Neural cell (in vitro differentiated cells): ENCODE measurements at regions not wholly inside any gene's neighbourhood (a gene's known extent, or its start where the extent isn't known, plus 50 kb on each side); places are given as distances from the start of the nearest gene placed in this dataset.

Experiments
- H2AFZ ChIP-seq: fragments of 200-600, 300-800 bp; sonication (generic), shearing (Covaris generic); 2 replicates; pipeline ENCODE4 v1.6.0; 2014; ENCODE audit warnings: low read depth, mild to moderate bottlenecking, antibody characterized with exemption, low read length, moderate library complexity
- H3F3A ChIP-seq: fragments of 200-600 bp; shearing (Covaris generic); 2 replicates; pipeline ENCODE4 v1.6.1; 2016; ENCODE audit warnings: mild to moderate bottlenecking, moderate library complexity, mixed read lengths, antibody characterized with exemption, low read length; ENCODE audit not compliant: insufficient read depth, poor library complexity, severe bottlenecking
- H3K27ac ChIP-seq: fragments of 200-600, 300-800 bp; sonication (generic), shearing (Covaris generic); 2 replicates; pipeline ENCODE4 v1.5.1; 2014; ENCODE audit warnings: mild to moderate bottlenecking, low read length, moderate library complexity
- H3K27me3 ChIP-seq: fragments of 300-800, 200-600 bp; sonication (generic), shearing (Covaris generic); 2 replicates; pipeline ENCODE4 v1.6.0; 2014; ENCODE audit warnings: mild to moderate bottlenecking, low read depth, low read length, moderate library complexity; ENCODE audit not compliant: insufficient read depth
- H3K36me3 ChIP-seq: fragments of 300-800, 200-600 bp; sonication (generic), shearing (Covaris generic); 2 replicates; pipeline ENCODE4 v1.5.1; 2014; ENCODE audit warnings: mild to moderate bottlenecking, antibody characterized with exemption, low read length, moderate library complexity; ENCODE audit not compliant: insufficient read depth
- H3K4me2 ChIP-seq: fragments of 300-800, 200-600 bp; sonication (generic), shearing (Covaris generic); 2 replicates; pipeline ENCODE4 v1.6.0; 2014; ENCODE audit warnings: mild to moderate bottlenecking, low read length
- H3K4me3 ChIP-seq: fragments of 300-800, 200-600 bp; sonication (generic), shearing (Covaris generic); 2 replicates; pipeline ENCODE4 v1.5.1; 2014; ENCODE audit warnings: mild to moderate bottlenecking, low read length, moderate library complexity
- H3K79me2 ChIP-seq: fragments of 200-600 bp; shearing (Covaris generic); replicated peaks from 2 replicates; pipeline ENCODE4 v1.6.0; 2014; ENCODE audit warnings: mild to moderate bottlenecking, low read length, moderate library complexity; ENCODE audit not compliant: insufficient read depth
- H3K9ac ChIP-seq: fragments of 300-800, 200-600 bp; sonication (generic), shearing (Covaris generic); 2 replicates; pipeline ENCODE4 v1.6.1; 2016; ENCODE audit warnings: mild to moderate bottlenecking, low read length, mixed read lengths
- H3K9me2 ChIP-seq: fragments of 200-600 bp; shearing (Covaris generic); 2 replicates; pipeline ENCODE4 v1.6.1; 2016; ENCODE audit warnings: mild to moderate bottlenecking, low read length, mixed read lengths; ENCODE audit not compliant: insufficient read depth
- H3K9me3 ChIP-seq: fragments of 200-600, 300-800 bp; sonication (generic), shearing (Covaris generic); 2 replicates; pipeline ENCODE4 v1.6.1; 2016; ENCODE audit warnings: mild to moderate bottlenecking, mixed run types, low read length, moderate library complexity, mixed read lengths
- H4K20me1 ChIP-seq: fragments of 200-600 bp; shearing (Covaris generic); 2 replicates; pipeline ENCODE4 v1.6.1; 2016; ENCODE audit warnings: mild to moderate bottlenecking, mixed run types; ENCODE audit not compliant: insufficient read depth
- CTCF ChIP-seq: fragments of 450-650 bp; IDR thresholded peaks from 2 replicates; pipeline ENCODE4 v1.5.1; 2014; ENCODE audit warnings: antibody characterized with exemption, mild to moderate bottlenecking, moderate library complexity; ENCODE audit not compliant: poor library complexity, severe bottlenecking
- EP300 ChIP-seq: fragments of 450-650 bp; conservative IDR thresholded peaks from 2 replicates; pipeline ENCODE4 v1.6.1; 2014; ENCODE audit warnings: antibody characterized with exemption, mild to moderate bottlenecking, moderate library complexity; ENCODE audit not compliant: poor library complexity, severe bottlenecking
- EZH2 ChIP-seq: fragments of 200-600, 300-800 bp; shearing (Covaris generic), sonication (generic); IDR thresholded peaks from 2 replicates; pipeline ENCODE4 v1.6.1; 2014; ENCODE audit warnings: antibody characterized with exemption, low read length, borderline replicate concordance, mild to moderate bottlenecking; ENCODE audit not compliant: insufficient read depth, poor library complexity, severe bottlenecking
- MXI1 ChIP-seq: fragments of 450-650 bp; conservative IDR thresholded peaks from 2 replicates; pipeline ENCODE4 v1.6.1; 2014; ENCODE audit warnings: antibody characterized with exemption, mild to moderate bottlenecking; ENCODE audit not compliant: poor library complexity, severe bottlenecking
- POLR2AphosphoS5 ChIP-seq: IDR thresholded peaks from 2 replicates; pipeline ENCODE4 v1.6.1; 2012
- RAD21 ChIP-seq: fragments of 450-650 bp; conservative IDR thresholded peaks from 2 replicates; pipeline ENCODE4 v1.6.1; 2014; ENCODE audit warnings: antibody characterized with exemption, mild to moderate bottlenecking, moderate library complexity
- REST ChIP-seq: IDR thresholded peaks from 2 replicates; pipeline ENCODE4 v1.6.1; 2012; ENCODE audit warnings: borderline replicate concordance
- SMC3 ChIP-seq: fragments of 450-650 bp; conservative IDR thresholded peaks from 2 replicates; pipeline ENCODE4 v1.6.1; 2014; ENCODE audit warnings: antibody characterized with exemption, mild to moderate bottlenecking, moderate library complexity; ENCODE audit not compliant: poor library complexity
- TAF1 ChIP-seq: IDR thresholded peaks from 2 replicates; pipeline ENCODE4 v1.6.1; 2012; ENCODE audit warnings: low read depth

- no peak for TF ChIP-seq REST
- Histone ChIP-seq H3K36me3 (no peaks in the 10 kb centered on the region), H3K9me2 (no peaks in the 10 kb centered on the region), H2AFZ (no peak overlapping the region), H3K9me3 (no peaks in the 10 kb centered on the region), H3K27me3 (no peaks in the 10 kb centered on the region), H3K79me2 (no peaks in the 10 kb centered on the region), H3K27ac (no peak overlapping the region), H3K4me3 (no peak overlapping the region), H3F3A (no peaks in the 10 kb centered on the region), H3K4me2 (no peak overlapping the region), H4K20me1 (no peaks in the 10 kb centered on the region), H3K9ac (no peak overlapping the region)
Measured at GRCh38 chr13:30113551-30113950, 193.8 kb downstream of the KATNAL1 start.

GRCh38 chr13:30112602-30113435 is 194.5 kb downstream of the KATNAL1 start:
- Histone ChIP-seq H3K4me3 (no peak overlapping the region), H4K20me1 (no peaks in the 10 kb centered on the region)
- TF ChIP-seq EP300, result peak; percentile 9
- peak; percentile 97 for TF ChIP-seq SMC3
- no peak for TF ChIP-seq REST
- TF ChIP-seq EZH2, result no peak
- peak; percentile 97 for TF ChIP-seq CTCF
- TF ChIP-seq MXI1, result no peak
- peak; percentile 18 for TF ChIP-seq POLR2AphosphoS5
- peak; percentile 47 for TF ChIP-seq TAF1
- TF ChIP-seq RAD21, result peak; percentile 98

More at GRCh38 chr13:30112602-30113435, 194.5 kb downstream of the KATNAL1 start:
- Histone ChIP-seq H3F3A (no peaks in the 10 kb centered on the region), H3K36me3 (no peaks in the 10 kb centered on the region), H3K9ac (peak overlapping the region; percentile 21), H3K9me3 (no peaks in the 10 kb centered on the region), H3K27ac (no peak overlapping the region), H3K4me2 (no peak overlapping the region), H3K27me3 (no peaks in the 10 kb centered on the region), H2AFZ (peak overlapping the region; percentile 41), H3K9me2 (no peaks in the 10 kb centered on the region), H3K79me2 (no peaks in the 10 kb centered on the region)
